ENCODE measurements at regions not wholly inside any gene's neighbourhood (a gene's known extent, or its start where the extent isn't known, plus 50 kb on each side); places are given as distances from the start of the nearest gene placed in this dataset.

DNA sequence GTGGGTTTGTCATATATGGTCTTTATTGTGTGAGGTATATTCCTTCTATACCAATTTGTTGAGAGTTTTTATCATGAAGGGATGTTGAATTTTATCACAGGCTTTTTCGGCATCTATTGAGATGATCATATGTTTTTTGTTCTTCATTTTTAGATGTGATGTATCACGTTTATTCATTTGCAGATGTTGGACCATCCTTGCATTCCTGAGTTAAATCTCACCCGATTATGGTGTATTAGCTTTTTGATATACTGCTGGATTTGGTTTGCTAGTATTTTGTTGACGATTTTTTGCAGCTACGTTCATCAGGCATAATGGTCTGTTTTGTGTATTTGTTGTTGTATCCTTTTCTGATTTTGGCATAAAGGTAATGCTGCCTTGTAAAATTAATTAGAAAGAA, 311.0 kb downstream of the PTEN start:
- TF ChIP-seq, protein P1, sequence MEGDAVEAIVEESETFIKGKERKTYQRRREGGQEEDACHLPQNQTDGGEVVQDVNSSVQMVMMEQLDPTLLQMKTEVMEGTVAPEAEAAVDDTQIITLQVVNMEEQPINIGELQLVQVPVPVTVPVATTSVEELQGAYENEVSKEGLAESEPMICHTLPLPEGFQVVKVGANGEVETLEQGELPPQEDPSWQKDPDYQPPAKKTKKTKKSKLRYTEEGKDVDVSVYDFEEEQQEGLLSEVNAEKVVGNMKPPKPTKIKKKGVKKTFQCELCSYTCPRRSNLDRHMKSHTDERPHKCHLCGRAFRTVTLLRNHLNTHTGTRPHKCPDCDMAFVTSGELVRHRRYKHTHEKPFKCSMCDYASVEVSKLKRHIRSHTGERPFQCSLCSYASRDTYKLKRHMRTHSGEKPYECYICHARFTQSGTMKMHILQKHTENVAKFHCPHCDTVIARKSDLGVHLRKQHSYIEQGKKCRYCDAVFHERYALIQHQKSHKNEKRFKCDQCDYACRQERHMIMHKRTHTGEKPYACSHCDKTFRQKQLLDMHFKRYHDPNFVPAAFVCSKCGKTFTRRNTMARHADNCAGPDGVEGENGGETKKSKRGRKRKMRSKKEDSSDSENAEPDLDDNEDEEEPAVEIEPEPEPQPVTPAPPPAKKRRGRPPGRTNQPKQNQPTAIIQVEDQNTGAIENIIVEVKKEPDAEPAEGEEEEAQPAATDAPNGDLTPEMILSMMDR (IDR thresholded peaks at IDR 0.05): no peak
- no peak for TF ChIP-seq ZFX (IDR thresholded peaks at IDR 0.05; ENCODE audit: borderline replicate concordance)

DNA sequence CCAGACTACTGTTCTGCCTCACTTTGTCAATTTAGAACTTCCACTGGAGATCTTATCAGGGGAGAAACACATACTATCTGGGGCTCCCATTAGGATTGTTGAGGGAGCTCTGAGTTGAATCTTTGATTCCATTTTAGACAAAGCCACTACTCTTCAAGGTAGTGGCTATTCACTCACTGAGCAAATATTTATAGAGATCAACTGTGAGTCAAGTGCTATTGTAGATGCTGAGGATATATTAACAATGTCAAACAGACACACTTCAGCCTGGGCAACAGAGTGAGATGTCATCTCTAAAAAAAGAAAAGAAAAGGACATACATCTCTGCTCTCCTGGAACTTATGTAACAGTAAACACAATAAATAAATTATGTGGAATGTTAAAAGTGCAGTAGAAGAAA, 315.3 kb downstream of the PTEN start:
- H3K27ac ChIP-seq: no peak overlapping the region
- no peak for TF ChIP-seq ZFX (IDR thresholded peaks at IDR 0.05; ENCODE audit: borderline replicate concordance)
- TF ChIP-seq, protein P1 (IDR thresholded peaks at IDR 0.05): no peak

More for the DNA sequence above, 311.0 kb downstream of the PTEN start:
- H3K27ac ChIP-seq: no peak overlapping the region

DNA sequence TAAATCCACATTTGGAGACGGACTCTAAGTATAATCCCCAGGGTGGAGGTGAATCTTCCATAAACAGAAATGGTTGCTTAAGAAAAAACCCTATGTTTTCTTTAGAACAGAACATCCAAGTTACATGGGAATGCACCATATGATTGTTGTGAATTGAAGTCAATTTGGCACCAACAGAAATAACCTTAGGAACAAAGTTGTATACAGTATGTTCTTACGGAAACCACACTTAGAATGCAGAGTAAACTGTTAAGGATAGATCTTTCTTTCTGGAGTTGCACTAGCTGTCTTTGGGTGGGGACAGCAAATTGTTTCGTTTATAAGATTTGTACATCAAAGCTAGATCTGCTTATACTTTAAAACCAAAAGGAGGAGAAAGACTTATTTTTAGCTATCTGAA, 316.4 kb downstream of the PTEN start:
- no peak overlapping the region for H3K27ac ChIP-seq

DNA sequence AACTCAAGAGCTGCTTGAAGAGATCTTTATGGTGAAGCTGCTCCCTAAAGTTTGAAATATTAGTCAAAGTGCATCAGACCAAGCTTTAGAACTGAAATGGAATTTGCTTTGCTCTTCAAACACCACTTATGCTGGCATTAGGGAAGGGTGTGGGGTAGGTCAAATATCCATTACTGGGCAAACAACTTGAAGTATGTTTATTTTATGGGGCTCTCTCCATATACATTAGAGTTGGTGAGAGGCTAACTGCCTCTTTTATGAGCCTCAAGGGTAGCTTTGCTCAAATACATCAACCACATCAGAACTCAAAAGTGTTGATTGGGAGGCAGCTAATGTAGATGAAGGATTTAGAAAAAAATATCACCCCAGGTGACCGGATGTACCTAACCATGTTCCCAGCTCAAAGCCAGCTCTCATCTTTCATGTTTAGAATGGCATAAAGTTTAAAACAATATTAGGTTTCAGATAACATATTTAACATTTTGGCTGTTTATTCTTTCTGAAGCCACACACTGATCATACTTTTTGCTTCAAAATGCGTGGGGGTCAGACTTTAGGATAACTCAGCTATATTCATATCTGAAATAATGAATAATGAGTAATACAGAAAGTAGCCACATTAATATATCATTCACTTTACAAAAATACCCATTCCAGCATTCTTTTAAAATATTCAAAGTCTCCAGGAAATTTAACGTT, 318.6 kb downstream of the PTEN start:
- no peak for TF ChIP-seq ZFX (IDR thresholded peaks at IDR 0.05; ENCODE audit: borderline replicate concordance)
- TF ChIP-seq, protein P1 (IDR thresholded peaks at IDR 0.05): no peak
- no peak overlapping the region for H3K27ac ChIP-seq

More for the DNA sequence above, 316.4 kb downstream of the PTEN start:
- TF ChIP-seq, protein P1 (IDR thresholded peaks at IDR 0.05): no peak
- TF ChIP-seq ZFX (IDR thresholded peaks at IDR 0.05; ENCODE audit: borderline replicate concordance): no peak

DNA sequence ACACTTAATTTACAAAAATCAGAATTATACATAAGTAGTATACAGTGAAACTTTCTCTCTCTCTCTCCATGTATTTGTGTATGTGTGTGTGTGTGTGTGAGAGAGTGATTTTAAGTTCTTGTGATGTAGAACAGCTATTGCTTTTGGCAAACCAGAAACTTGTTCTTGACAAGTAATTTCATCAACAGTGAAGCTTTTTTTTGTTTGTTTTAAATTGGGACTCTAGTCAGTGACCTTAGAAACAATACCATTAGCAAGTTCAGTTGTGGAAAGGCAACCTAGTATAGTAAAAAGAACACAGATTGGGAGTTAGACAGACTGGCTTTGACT, 319.1 kb downstream of the PTEN start:
- TF ChIP-seq ZFX (IDR thresholded peaks at IDR 0.05; ENCODE audit: borderline replicate concordance): no peak
- TF ChIP-seq, protein P1 (IDR thresholded peaks at IDR 0.05): no peak
- no peak overlapping the region for H3K27ac ChIP-seq

DNA sequence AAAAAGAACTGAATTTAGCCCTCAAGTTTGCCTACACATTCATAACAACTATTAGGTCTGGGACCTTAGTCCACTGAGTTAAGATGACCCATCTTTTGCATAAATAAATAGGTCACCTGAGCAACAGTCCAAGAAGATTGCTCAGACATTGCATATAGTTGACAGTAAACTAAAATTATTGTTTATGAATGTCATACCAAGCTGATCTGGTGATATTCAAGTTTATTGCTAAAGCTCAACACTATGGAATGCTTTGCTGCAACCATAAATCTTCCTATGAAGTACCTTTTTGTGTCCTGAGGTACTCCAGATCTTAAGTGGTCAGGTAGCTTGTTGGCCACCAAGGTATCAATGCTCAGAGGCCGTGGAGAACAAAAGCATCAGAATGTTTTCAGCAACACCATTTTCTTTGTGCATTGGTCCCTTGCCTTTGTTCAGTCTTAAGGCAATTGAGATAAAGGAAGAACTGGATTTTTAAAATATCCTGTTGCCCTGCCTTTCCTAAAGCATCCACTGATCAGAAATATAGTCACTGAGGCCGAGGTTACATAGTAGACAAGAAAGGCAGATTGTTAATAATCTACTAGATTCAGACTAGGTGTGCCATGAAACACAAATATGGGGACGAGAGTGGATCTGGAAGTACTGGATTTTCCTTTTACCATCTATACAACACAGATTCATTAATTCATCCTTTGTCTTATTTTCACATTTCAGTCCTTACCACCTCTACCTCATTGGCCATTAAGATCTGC, 321.3 kb downstream of the PTEN start:
- TF ChIP-seq, protein P1 (IDR thresholded peaks at IDR 0.05): no peak
- TF ChIP-seq ZFX (IDR thresholded peaks at IDR 0.05; ENCODE audit: borderline replicate concordance): no peak
- no peak overlapping the region for H3K27ac ChIP-seq

DNA sequence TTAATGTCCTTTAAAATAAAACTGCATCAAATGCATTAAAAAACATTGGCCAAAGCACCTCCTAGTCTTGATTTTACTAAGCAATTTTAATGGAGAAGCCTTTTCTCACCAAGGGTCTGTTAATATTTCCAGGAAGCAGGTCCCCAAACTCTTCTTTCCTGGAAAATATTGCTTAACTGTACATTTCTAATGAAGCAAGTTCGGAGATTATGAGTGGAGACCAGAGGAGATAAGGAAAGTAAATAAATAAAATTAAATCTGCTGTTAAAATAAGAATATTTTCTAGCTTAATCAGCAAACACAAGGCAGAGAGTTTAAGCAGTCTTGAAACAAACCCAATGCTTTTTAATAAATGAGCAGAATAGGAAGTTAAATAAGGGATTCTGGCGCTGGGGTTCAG, 322.4 kb downstream of the PTEN start:
- H3K27ac ChIP-seq: no peak overlapping the region

More for the DNA sequence above, 322.4 kb downstream of the PTEN start:
- TF ChIP-seq, protein P1 (IDR thresholded peaks at IDR 0.05): no peak
- no peak for TF ChIP-seq ZFX (IDR thresholded peaks at IDR 0.05; ENCODE audit: borderline replicate concordance)

Data from 22Rv1 (cell line).